Naive thymus-derived CD4-positive, alpha-beta T cell (primary cell): ENCODE measurements at regions not wholly inside any gene's neighbourhood (a gene's known extent, or its start where the extent isn't known, plus 50 kb on each side); places are given as distances from the start of the nearest gene placed in this dataset.
"Not testable (repeated sequence)": the region's sequence is repeated elsewhere in the genome, so short reads cannot be mapped to it uniquely, and the experiment has no call there.

ENCODE experiments used
- ATAC-seq: fragments of 150-1000 bp; cut with Tn5 transposase; 2 replicates; pipeline ENCODE4 v1.10.0; 2021; ENCODE audit warnings: mild to moderate bottlenecking, moderate library complexity
- CTCF ChIA-PET: fragments of 350-600 bp; sonication (Branson Sonifier 250); formaldehyde crosslinking; loops from one replicate; lab custom pipeline; 2021; ENCODE audit warnings: antibody characterized with exemption; lab: Charles Lee
- POLR2A ChIA-PET: fragments of 350-600 bp; sonication (Branson Sonifier 250); formaldehyde crosslinking; loops from one replicate; lab custom pipeline; 2021; ENCODE audit warnings: antibody characterized with exemption, inconsistent platforms; lab: Charles Lee
- DNase-seq, 9 donors: peaks; one replicate each; pipeline versions ENCODE4 v3.0.0 to v3.0.0-alpha.2; 2020 to 2022; ENCODE audit warnings: mixed read lengths in 1 of 9
- H3K27ac ChIP-seq: one replicate; pipeline ENCODE4 v1.7.0; 2013; ENCODE audit warnings: mild to moderate bottlenecking, low read depth, low read length, moderate library complexity
- H3K27me3 ChIP-seq, 2 donors: one replicate each; pipeline ENCODE4 v1.7.0; 2013; ENCODE audit warnings: low read length in 2 of 2, mild to moderate bottlenecking in 2 of 2, moderate library complexity in 2 of 2; ENCODE audit not compliant: control insufficient read depth in 2 of 2, insufficient read depth in 2 of 2
- H3K36me3 ChIP-seq, 3 experiments: 1 replicate in 2 of 3; 2 replicates in 1 of 3; pipeline ENCODE4 v1.7.0; 2013; ENCODE audit warnings: low read length in 3 of 3, mild to moderate bottlenecking in 3 of 3, moderate library complexity in 1 of 3; ENCODE audit not compliant: insufficient read depth in 3 of 3, control insufficient read depth in 2 of 3
- H3K4me1 ChIP-seq, 2 donors: one replicate each; pipeline ENCODE4 v1.7.0; 2013; ENCODE audit warnings: low read length in 2 of 2, mild to moderate bottlenecking in 2 of 2, moderate library complexity in 1 of 2; ENCODE audit not compliant: control insufficient read depth in 2 of 2, insufficient read depth in 2 of 2
- H3K4me3 ChIP-seq: 2 replicates; pipeline ENCODE4 v1.7.0; 2013; ENCODE audit warnings: mild to moderate bottlenecking, low read length
- H3K9me3 ChIP-seq, 3 experiments: 1 replicate in 2 of 3; 2 replicates in 1 of 3; pipeline ENCODE4 v1.7.0; 2013; ENCODE audit warnings: low read length in 3 of 3; ENCODE audit not compliant: control insufficient read depth in 2 of 3
- H3K27ac Mint-ChIP-seq, 9 donors: one replicate each; pipeline ENCODE4 v1.8.0; 2020 to 2022; ENCODE audit warnings: mixed read lengths in 9 of 9, mild to moderate bottlenecking in 8 of 9, moderate library complexity in 5 of 9, inconsistent platforms in 2 of 9
- H3K27me3 Mint-ChIP-seq, 5 donors: one replicate each; pipeline ENCODE4 v1.8.0; 2021 to 2022; ENCODE audit warnings: mixed read lengths in 5 of 5, mild to moderate bottlenecking in 1 of 5
- H3K36me3 Mint-ChIP-seq, 5 donors: one replicate each; pipeline ENCODE4 v1.8.0; 2020 to 2022; ENCODE audit warnings: mixed read lengths in 5 of 5, mild to moderate bottlenecking in 3 of 5, inconsistent platforms in 1 of 5
- H3K4me1 Mint-ChIP-seq, 7 donors: one replicate each; pipeline ENCODE4 v1.8.0; 2020 to 2022; ENCODE audit warnings: mixed read lengths in 7 of 7, mild to moderate bottlenecking in 3 of 7, inconsistent platforms in 1 of 7
- H3K4me3 Mint-ChIP-seq, 10 donors: one replicate each; pipeline ENCODE4 v1.8.0; 2020 to 2022; ENCODE audit warnings: mild to moderate bottlenecking in 10 of 10, mixed read lengths in 10 of 10, moderate library complexity in 6 of 10, inconsistent platforms in 2 of 10
- H3K9me3 Mint-ChIP-seq, 11 donors: one replicate each; pipeline ENCODE4 v1.8.0; 2020 to 2022; ENCODE audit warnings: mixed read lengths in 11 of 11, mild to moderate bottlenecking in 4 of 11, inconsistent platforms in 1 of 11, moderate library complexity in 1 of 11
- intact Hi-C, 2 donors: fragments of 100-400 bp; cut with micrococcal nuclease; formaldehyde crosslinking; loops; one replicate each; pipeline ENCODE4 v1.15.1; 2023

DNA sequence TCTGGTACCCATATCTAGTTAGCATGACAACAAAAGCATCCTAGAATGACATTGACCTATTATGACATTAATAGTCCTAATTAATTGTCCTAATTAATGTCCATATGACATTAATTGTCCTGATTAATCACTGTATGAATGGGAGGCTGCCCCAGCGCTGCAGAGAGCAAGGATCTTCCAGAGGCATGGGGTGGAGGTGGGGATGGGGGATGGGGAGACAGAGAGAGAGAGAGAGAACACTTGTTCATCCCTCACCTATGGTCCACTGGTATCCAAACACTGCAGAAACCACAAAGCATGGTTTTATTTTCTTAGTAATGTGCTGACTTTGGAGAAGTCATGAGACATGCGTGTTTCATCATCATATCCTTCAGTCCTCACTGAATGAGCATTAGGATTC is 235.1 kb downstream of the FNDC1 start:
- no peak for ATAC-seq
- ChIA-PET CTCF (no interaction called here), POLR2A (no interaction called here)
- H3K36me3 ChIP-seq, result no peaks in the 10 kb centered on the region
- no peaks in the 10 kb centered on the region for H3K27me3 ChIP-seq
- no peak overlapping the region for H3K4me3 Mint-ChIP-seq
- H3K4me1 Mint-ChIP-seq, result no peaks in the 10 kb centered on the region
- H3K9me3 ChIP-seq, result no peaks in the 10 kb centered on the region
- H3K4me1 ChIP-seq, result no peaks in the 10 kb centered on the region
- H3K9me3 Mint-ChIP-seq, result peaks cover 0 to 16% (median 6%) of the 10 kb centered on the region in 11 donors
- H3K4me3 ChIP-seq, result no peak overlapping the region
- H3K27ac Mint-ChIP-seq, result no peak overlapping the region
- intact Hi-C loops, result no loop called here
- no peak for DNase-seq
- H3K27ac ChIP-seq, result no peak overlapping the region
- H3K27me3 Mint-ChIP-seq, result peaks cover 0 to 16% (median 7%) of the 10 kb centered on the region in 5 donors
- no peaks in the 10 kb centered on the region for H3K36me3 Mint-ChIP-seq

- no peak for DNase-seq
Observed at GRCh38 chr6:159400826-159401225, 231.6 kb downstream of the FNDC1 start.

GRCh38 chr6:159399751-159400221 is 230.6 kb downstream of the FNDC1 start:
- ChIA-PET CTCF (no interaction called here), POLR2A (no interaction called here)
- Mint-ChIP-seq H3K9me3 (peaks cover 0 to 4% (median 0%) of the 10 kb centered on the region in 11 donors), H3K27me3 (peaks cover 0 to 40% (median 19%) of the 10 kb centered on the region in 5 donors), H3K4me3 (no peak overlapping the region), H3K4me1 (no peaks in the 10 kb centered on the region), H3K36me3 (no peaks in the 10 kb centered on the region), H3K27ac (no peak overlapping the region)
- H3K9me3 ChIP-seq, result no peaks in the 10 kb centered on the region
- H3K4me1 ChIP-seq, result no peaks in the 10 kb centered on the region
- intact Hi-C loops, result no loop called here
- ATAC-seq, result no peak
- H3K27ac ChIP-seq, result no peak overlapping the region
- DNase-seq, result no peak
- H3K27me3 ChIP-seq, result no peaks in the 10 kb centered on the region
- no peak overlapping the region for H3K4me3 ChIP-seq
- H3K36me3 ChIP-seq, result no peaks in the 10 kb centered on the region

More at GRCh38 chr6:159400826-159401225, 231.6 kb downstream of the FNDC1 start:
- Histone ChIP-seq H3K9me3 (no peaks in the 10 kb centered on the region), H3K4me1 (no peaks in the 10 kb centered on the region), H3K36me3 (no peaks in the 10 kb centered on the region), H3K4me3 (no peak overlapping the region), H3K27ac (no peak overlapping the region), H3K27me3 (no peaks in the 10 kb centered on the region)
- ChIA-PET POLR2A (no interaction called here), CTCF (no interaction called here)
- Mint-ChIP-seq H3K9me3 (peaks cover 0 to 4% (median 0%) of the 10 kb centered on the region in 11 donors), H3K27me3 (peaks cover 0 to 29% (median 10%) of the 10 kb centered on the region in 5 donors), H3K36me3 (no peaks in the 10 kb centered on the region), H3K27ac (no peak overlapping the region), H3K4me1 (no peaks in the 10 kb centered on the region), H3K4me3 (no peak overlapping the region)
- intact Hi-C loops, result no loop called here
- ATAC-seq, result no peak

DNA sequence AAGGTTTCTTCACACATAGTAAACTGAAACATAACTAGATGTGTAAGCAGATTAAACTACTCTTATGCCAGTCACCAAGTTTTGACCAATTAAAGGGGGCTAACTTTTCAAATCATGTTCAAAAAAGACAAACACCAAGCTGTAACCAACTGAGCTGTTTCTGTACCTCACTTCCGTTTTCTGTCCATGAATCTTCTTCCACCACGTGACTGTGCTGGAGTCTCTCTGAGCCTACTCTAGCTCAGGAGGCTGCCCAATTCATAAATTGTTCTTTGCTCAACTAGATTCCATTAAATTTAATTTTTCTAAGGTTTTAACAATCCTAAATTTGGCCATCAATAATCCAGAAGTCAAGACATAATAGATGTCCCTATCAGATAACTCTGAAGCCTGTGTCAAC is 229.4 kb downstream of the FNDC1 start:
- DNase-seq (no peak), ATAC-seq (no peak)
- peaks cover 0 to 7% (median 3%) of the 10 kb centered on the region in 11 donors for H3K9me3 Mint-ChIP-seq
- ChIA-PET POLR2A (no interaction called here), CTCF (no interaction called here)
- intact Hi-C loops, result no loop called here
- H3K4me3 Mint-ChIP-seq, result no peak overlapping the region
- H3K4me1 Mint-ChIP-seq, result no peaks in the 10 kb centered on the region
- peaks cover 0 to 51% (median 21%) of the 10 kb centered on the region in 5 donors for H3K27me3 Mint-ChIP-seq
- H3K36me3 Mint-ChIP-seq, result peaks cover 0 to 4% (median 0%) of the 10 kb centered on the region in 5 donors
- Histone ChIP-seq H3K36me3 (no peaks in the 10 kb centered on the region), H3K9me3 (no peaks in the 10 kb centered on the region), H3K27ac (no peak overlapping the region), H3K4me3 (no peak overlapping the region), H3K4me1 (no peaks in the 10 kb centered on the region), H3K27me3 (no peaks in the 10 kb centered on the region)
- no peak overlapping the region for H3K27ac Mint-ChIP-seq

DNA sequence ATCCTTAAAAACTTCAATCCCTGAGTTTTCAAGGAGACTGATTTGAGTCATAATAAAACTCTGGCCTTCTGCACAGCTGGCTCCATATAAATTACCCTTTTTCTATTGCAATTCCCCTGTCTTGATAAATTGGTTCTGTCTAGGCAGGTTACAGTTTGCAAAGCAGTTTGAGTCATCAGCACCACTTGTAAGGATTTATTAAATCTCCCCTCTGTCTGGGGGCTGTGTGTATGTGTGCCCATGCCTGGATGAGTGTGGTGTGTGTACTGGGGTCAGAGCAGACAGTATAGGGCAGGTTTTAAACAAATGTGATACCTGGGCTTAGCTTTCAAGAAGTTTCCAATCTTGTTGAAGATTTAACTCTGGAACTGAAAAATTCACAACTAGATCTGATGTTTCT is 228.6 kb downstream of the FNDC1 start:
- no peak for DNase-seq
- CTCF ChIA-PET, result no interaction called here
- H3K36me3 Mint-ChIP-seq, result peaks cover 0 to 4% (median 0%) of the 10 kb centered on the region in 5 donors
- H3K4me1 ChIP-seq, result no peaks in the 10 kb centered on the region
- H3K4me1 Mint-ChIP-seq, result no peaks in the 10 kb centered on the region
- peaks cover 0 to 58% (median 30%) of the 10 kb centered on the region in 5 donors for H3K27me3 Mint-ChIP-seq
- no peaks in the 10 kb centered on the region for H3K27me3 ChIP-seq
- H3K4me3 Mint-ChIP-seq, result no peak overlapping the region
- peaks cover 0 to 15% (median 6%) of the 10 kb centered on the region in 11 donors for H3K9me3 Mint-ChIP-seq
- POLR2A ChIA-PET, result no interaction called here
- intact Hi-C loops, result no loop called here
- no peak for ATAC-seq
- H3K27ac ChIP-seq, result no peak overlapping the region
- no peaks in the 10 kb centered on the region for H3K9me3 ChIP-seq
- no peak overlapping the region for H3K27ac Mint-ChIP-seq
- no peak overlapping the region for H3K4me3 ChIP-seq
- H3K36me3 ChIP-seq, result no peaks in the 10 kb centered on the region

DNA sequence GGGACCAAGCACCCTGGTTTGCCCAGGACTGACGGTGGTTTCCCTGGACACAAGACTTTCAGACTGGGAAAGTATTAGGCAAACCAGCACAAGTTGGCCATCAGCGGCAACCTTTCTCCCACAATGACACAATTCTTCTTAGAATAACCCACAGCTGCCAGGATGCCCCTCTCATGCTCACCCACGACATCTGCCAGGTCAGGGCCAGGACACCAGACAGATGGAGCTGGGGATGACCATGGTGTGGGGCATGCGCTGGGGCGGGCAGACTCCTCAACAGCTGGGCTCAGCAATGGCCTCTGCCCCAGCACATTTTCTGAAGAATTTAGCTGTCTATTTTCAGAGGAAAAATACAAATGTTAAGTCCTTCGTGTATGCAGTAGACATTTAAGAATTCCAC is 226.4 kb downstream of the FNDC1 start:
- Mint-ChIP-seq H3K27ac (no peak overlapping the region), H3K4me3 (no peak overlapping the region), H3K4me1 (no peaks in the 10 kb centered on the region), H3K36me3 (peaks cover 0 to 4% (median 0%) of the 10 kb centered on the region in 5 donors), H3K9me3 (peaks cover 0 to 19% (median 6%) of the 10 kb centered on the region in 11 donors), H3K27me3 (peaks cover 5 to 57% (median 38%) of the 10 kb centered on the region in 5 donors)
- ATAC-seq (no peak), DNase-seq (no peak)
- Histone ChIP-seq H3K4me3 (no peak overlapping the region), H3K36me3 (no peaks in the 10 kb centered on the region), H3K9me3 (no peaks in the 10 kb centered on the region), H3K27ac (no peak overlapping the region), H3K4me1 (no peaks in the 10 kb centered on the region), H3K27me3 (no peaks in the 10 kb centered on the region)
- POLR2A ChIA-PET, result no interaction called here
- CTCF ChIA-PET, result no interaction called here
- intact Hi-C loops, result no loop called here

DNA sequence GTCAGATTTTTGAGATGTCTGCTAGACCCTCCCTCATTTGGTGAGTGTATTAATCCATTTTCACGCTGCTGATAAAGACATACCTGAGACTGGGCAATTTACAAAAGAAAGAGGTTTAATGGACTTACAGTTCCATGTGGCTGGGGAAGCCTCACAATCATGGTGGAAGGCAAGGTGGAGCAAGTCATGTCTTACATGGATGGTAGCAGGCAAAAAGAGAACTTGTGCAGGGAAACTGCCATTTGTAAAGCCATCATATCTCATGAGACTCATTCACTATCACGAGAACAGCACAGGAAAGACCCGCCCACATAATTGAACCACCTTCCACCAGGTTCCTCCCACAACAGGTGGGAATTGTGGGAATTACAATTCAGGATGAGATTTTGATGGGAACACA is 223.5 kb downstream of the FNDC1 start:
- POLR2A ChIA-PET, H3K4me1 Mint-ChIP-seq, DNase-seq, H3K4me3 ChIP-seq, H3K27ac ChIP-seq, H3K9me3 ChIP-seq, H3K4me3 Mint-ChIP-seq, H3K27me3 ChIP-seq, H3K36me3 Mint-ChIP-seq, CTCF ChIA-PET, intact Hi-C loops, ATAC-seq, H3K4me1 ChIP-seq, H3K36me3 ChIP-seq, H3K27ac Mint-ChIP-seq: not testable (repeated sequence)
- H3K27me3 Mint-ChIP-seq, result peaks cover 30 to 58% (median 47%) of the 10 kb centered on the region in 5 donors
- peaks cover 0 to 19% (median 7%) of the 10 kb centered on the region in 11 donors for H3K9me3 Mint-ChIP-seq
